Activated T-cell treated with anti-CD3 and anti-CD28 coated beads, Interleukin-2, amount 50 U/mL, for 72 hours (primary cell): ENCODE measurements at regions not wholly inside any gene's neighbourhood (a gene's known extent, or its start where the extent isn't known, plus 50 kb on each side); places are given as distances from the start of the nearest gene placed in this dataset.

Source experiments
- ATAC-seq, 2 donors: fragments of 150-1000 bp; cut with Tn5 transposase; replicated peaks in 1 of 2; 2 replicates each; pipeline ENCODE4 v1.10.0; 2021; ENCODE audit warnings: moderate library complexity in 2 of 2, mild to moderate bottlenecking in 1 of 2
- DNase-seq, 2 donors: peaks; one replicate each; pipeline ENCODE4 v3.0.0; 2021 to 2022; ENCODE audit warnings: mixed read lengths in 1 of 2
- H3K27ac Mint-ChIP-seq: one replicate; pipeline ENCODE4 v1.8.0; 2022; ENCODE audit warnings: mild to moderate bottlenecking, moderate library complexity, mixed read lengths
- H3K27me3 Mint-ChIP-seq: one replicate; pipeline ENCODE4 v1.8.0; 2022; ENCODE audit warnings: low read depth, mixed read lengths
- H3K36me3 Mint-ChIP-seq, 2 donors: one replicate each; pipeline ENCODE4 v1.8.0; 2022; ENCODE audit warnings: mixed read lengths in 2 of 2, mild to moderate bottlenecking in 1 of 2; ENCODE audit not compliant: insufficient read depth in 2 of 2
- H3K4me1 Mint-ChIP-seq: one replicate; pipeline ENCODE4 v1.8.0; 2022; ENCODE audit warnings: low read depth, mixed read lengths
- H3K4me3 Mint-ChIP-seq, 2 donors: one replicate each; pipeline ENCODE4 v1.8.0; 2022; ENCODE audit warnings: mild to moderate bottlenecking in 2 of 2, mixed read lengths in 2 of 2, moderate library complexity in 2 of 2
- H3K9me3 Mint-ChIP-seq, 2 donors: one replicate each; pipeline ENCODE4 v1.8.0; 2022; ENCODE audit warnings: mixed read lengths in 2 of 2

DNA sequence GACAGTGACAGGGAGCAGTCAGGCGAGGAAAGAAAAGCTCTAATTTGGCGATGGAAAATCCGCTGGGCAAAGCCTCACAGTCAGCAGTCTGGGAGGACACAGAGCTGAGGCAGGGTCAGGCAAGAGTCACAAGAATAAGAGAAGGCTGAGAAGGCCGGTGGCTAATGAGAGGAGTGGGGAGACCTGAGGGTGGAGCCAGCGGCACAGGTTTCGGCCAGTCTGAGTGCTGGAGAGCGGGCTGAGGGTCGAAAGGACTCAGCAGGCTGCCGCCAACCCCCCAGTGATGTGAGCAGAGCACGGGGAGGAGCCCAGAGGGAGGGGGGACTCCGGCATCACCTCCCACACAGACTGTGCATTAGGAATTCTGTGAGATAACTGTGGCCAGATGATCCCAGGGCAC, 500.6 kb upstream of the MYT1L start:
- ATAC-seq, result no peak
- Mint-ChIP-seq H3K27me3 (no peaks in the 10 kb centered on the region), H3K4me3 (no peak overlapping the region), H3K36me3 (no peaks in the 10 kb centered on the region), H3K9me3 (no peaks in the 10 kb centered on the region), H3K4me1 (no peaks in the 10 kb centered on the region), H3K27ac (no peak overlapping the region)
- no peak for DNase-seq

DNA sequence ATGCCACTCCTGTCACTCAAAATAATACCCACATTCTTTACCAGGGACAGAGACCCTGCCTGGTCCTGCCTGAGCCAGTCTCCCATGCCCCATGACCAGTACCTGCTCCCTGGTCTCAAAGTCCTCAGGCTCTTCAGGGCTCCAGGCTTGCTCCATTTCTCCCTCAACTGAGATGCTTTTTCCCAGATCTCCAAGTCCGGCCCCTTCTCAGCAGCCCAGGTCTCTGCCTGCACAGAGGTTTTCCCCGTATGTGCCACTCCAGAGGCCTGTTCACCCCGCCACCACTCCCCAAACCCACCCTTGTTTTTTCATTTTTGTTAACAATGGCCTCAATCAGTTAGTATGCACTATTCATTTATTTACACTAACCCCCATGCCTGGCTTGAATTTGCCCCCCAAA, 499.5 kb upstream of the MYT1L start:
- no peak overlapping the region for H3K27ac Mint-ChIP-seq
- DNase-seq, result no peak
- H3K4me3 Mint-ChIP-seq, result no peak overlapping the region
- H3K9me3 Mint-ChIP-seq, result no peaks in the 10 kb centered on the region
- H3K4me1 Mint-ChIP-seq, result no peaks in the 10 kb centered on the region
- no peaks in the 10 kb centered on the region for H3K27me3 Mint-ChIP-seq
- H3K36me3 Mint-ChIP-seq, result no peaks in the 10 kb centered on the region
- ATAC-seq, result no peak

DNA sequence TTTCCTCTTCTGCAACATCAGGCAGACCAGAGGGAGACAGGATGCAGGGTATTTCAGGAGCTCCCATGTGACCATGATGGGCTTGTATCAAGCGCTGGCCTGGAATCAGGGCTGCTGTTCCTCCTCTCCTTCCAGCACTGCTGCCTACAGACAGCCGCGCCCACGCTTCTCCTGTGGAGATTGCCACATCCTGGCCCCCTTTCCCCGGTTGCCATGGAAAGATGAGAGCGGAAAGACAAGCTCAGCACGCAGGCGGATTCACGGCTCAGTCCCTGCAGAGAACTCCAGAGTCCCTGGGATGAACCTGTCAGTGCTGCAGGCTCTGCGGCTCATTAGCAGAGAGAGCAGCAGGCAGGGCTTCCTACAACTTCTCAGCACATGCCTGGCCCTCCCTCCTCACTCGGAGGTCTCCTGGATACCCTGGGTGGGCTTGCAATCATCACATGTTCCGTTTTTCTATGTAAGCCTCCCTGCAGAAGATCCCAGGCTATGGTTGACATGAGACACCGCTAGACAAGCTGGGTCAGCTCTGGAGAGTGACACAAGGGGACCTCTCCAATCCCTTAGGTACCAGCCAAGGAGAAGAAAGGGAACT, 497.8 kb upstream of the MYT1L start:
- H3K4me1 Mint-ChIP-seq, result no peaks in the 10 kb centered on the region
- no peak for DNase-seq

DNA sequence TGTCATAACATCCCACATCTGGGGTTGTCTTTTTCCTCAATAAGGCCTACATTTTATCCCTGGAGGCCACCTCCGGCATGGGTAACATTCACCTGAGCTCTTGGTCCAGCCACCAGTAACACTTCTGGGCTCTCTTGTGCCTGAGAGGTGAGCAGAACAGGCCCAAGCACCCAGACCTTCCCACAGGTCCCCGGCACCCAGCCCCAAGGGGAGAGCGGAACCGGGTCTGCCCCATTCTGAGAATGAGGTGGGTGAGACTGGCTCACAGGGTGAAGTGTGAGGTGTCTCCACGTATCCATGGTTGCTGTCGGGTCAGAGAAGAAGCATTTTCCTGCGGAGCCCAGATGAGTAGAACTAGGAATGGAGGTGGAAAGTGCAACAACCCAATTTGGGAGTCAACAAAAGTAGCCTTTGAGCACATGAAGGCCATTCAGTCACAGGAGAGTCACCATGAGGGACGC, 496.7 kb upstream of the MYT1L start:
- H3K27me3 Mint-ChIP-seq, result peaks cover 4% of the 10 kb centered on the region
- H3K4me1 Mint-ChIP-seq, result no peaks in the 10 kb centered on the region
- peaks cover 3% of the 10 kb centered on the region in 2 donors for H3K9me3 Mint-ChIP-seq
- H3K36me3 Mint-ChIP-seq, result no peaks in the 10 kb centered on the region
- DNase-seq, result no peak
- ATAC-seq, result no peak
- no peak overlapping the region for H3K4me3 Mint-ChIP-seq
- no peak overlapping the region for H3K27ac Mint-ChIP-seq

More for the DNA sequence above, 497.8 kb upstream of the MYT1L start:
- Mint-ChIP-seq H3K9me3 (peaks cover 3% of the 10 kb centered on the region in 2 donors), H3K27me3 (peaks cover 4% of the 10 kb centered on the region), H3K27ac (no peak overlapping the region), H3K36me3 (no peaks in the 10 kb centered on the region), H3K4me3 (no peak overlapping the region)
- ATAC-seq, result no peak

DNA sequence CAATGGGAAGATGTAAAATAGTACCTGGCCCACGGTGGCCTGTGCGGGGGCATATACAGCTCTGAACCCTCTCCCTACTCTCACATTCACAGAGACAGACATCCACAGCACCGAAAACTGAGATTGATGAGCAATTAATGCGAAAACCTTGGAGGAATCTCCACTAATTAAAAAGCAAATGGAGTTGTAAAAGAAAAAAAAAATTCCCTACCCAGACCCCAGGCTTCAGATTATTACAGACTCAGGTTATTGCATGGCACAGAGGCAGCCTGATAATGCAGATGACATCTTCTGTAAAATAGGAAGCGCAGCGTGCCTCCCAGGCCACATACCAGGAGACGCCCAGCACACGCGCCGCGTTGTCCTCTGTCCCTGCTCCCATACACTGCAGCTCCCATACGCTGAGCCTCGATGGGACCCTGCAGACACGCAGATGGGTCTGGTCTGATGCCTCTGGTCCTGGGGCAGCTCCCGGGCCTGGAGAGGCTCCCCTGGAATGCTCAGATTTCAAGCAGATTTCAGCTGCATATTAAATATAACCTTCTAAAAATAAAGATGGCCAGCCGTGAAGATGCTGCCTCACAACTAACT, 496.1 kb upstream of the MYT1L start:
- Mint-ChIP-seq H3K4me1 (no peaks in the 10 kb centered on the region), H3K36me3 (no peaks in the 10 kb centered on the region), H3K4me3 (no peak overlapping the region), H3K27ac (no peak overlapping the region), H3K9me3 (peaks cover 3% of the 10 kb centered on the region in 2 donors), H3K27me3 (peaks cover 4% of the 10 kb centered on the region)
- ATAC-seq (no peak), DNase-seq (no peak)

DNA sequence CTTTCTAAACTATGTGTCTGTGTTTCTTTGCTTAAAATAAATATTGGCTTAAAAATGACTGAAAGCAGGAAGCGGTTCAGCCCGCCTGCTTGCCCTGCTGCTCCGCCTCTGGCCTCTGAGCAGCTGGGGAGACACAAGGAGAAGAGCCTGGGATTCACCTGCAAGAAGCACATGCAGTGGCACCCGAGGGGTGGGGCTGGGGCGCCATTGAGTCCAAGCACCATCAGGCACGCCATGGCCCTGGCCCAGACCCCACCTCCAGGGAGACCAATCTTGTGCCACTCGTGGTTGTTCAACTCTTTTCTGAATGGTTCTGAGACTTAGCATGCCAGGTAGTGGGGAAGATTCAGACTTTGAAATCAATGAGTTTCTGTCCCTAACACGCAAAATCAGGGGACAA, 495.5 kb upstream of the MYT1L start:
- peaks cover 3% of the 10 kb centered on the region in 2 donors for H3K9me3 Mint-ChIP-seq
- H3K27ac Mint-ChIP-seq, result no peak overlapping the region
- H3K36me3 Mint-ChIP-seq, result no peaks in the 10 kb centered on the region
- H3K27me3 Mint-ChIP-seq, result peaks cover 4% of the 10 kb centered on the region
- no peak overlapping the region for H3K4me3 Mint-ChIP-seq
- no peaks in the 10 kb centered on the region for H3K4me1 Mint-ChIP-seq
- DNase-seq (no peak), ATAC-seq (no peak)

DNA sequence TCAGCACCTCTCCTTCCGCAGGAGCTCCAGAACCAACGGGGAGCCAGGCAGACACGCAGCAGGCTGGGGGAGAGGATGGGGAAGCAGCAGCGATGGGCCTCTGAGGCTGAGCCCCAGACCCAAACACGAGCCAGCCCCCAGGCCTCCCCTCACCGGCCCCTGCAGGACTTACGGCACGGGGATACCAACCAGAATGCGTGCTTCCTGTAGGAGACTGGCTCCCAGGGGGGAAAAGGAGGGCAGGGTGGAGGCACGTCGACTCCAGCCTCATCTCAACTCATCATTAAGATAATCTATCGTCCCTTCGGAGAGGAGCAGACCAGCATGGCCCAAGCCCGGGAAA, 495.1 kb upstream of the MYT1L start:
- no peak overlapping the region for H3K4me3 Mint-ChIP-seq
- peaks cover 4% of the 10 kb centered on the region for H3K27me3 Mint-ChIP-seq

DNA sequence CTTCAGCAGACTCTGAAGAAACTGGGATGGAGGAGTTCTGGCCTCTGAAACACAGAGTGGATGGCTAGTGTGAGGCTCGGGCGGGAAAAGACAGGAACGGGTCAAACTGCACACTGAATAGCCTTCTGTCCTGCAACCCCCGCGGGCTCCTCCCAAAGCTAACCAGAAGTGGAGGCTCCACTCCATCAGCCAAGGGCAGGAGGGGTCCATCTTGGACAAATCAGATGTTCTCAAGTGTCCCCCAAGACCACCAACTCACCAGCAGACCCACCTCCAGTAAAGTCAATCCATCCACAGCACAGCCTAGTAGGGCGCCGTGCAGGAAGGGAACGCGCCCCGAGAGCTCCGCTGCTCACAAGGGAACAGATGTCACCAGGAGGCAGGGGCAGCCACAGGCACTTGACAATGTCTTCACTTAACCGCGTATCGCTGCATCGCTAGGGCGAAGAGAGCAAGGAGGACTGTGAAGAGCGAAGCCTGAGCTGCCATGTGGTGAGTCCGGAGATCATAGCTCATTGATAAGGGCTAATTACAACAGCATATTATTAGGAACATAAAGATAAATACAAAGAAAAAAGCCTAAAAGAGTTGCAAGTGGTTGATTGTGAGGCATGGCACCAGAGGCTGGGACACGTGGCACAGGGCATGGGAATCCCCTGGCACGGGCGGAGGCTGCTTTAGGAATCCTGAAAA, 494.6 kb upstream of the MYT1L start:
- Mint-ChIP-seq H3K27me3 (peaks cover 4% of the 10 kb centered on the region), H3K9me3 (peaks cover 5% of the 10 kb centered on the region in 2 donors), H3K36me3 (peaks cover 0 to 2% of the 10 kb centered on the region in 2 donors), H3K4me1 (no peaks in the 10 kb centered on the region), H3K27ac (no peak overlapping the region), H3K4me3 (no peak overlapping the region)
- DNase-seq (no peak), ATAC-seq (no peak)

More for the DNA sequence above, 495.1 kb upstream of the MYT1L start:
- H3K36me3 Mint-ChIP-seq, result peaks cover 0 to 2% of the 10 kb centered on the region in 2 donors
- peaks cover 5% of the 10 kb centered on the region in 2 donors for H3K9me3 Mint-ChIP-seq
- H3K4me1 Mint-ChIP-seq, result no peaks in the 10 kb centered on the region
- no peak for ATAC-seq
- no peak overlapping the region for H3K27ac Mint-ChIP-seq
- DNase-seq, result no peak

DNA sequence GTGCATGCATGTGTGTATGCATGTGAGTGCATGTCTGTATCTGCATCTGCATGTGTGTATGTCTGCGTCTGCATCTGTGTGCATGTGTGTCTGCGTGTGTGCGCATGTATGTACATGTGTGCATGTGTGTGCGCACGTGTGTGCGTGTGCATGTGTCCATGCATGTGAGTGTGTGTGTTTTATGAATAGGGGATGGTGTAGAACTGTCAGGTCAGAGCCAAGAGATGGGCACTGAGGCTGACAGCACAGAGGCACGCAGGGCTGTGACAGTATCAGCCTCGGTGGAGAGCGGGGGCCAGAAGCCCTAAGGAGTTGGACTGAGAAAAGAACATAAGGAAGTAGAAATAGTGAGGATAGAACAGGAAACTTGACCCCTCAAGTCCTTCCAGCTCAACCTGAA, 494.0 kb upstream of the MYT1L start:
- Mint-ChIP-seq H3K36me3 (peaks cover 0 to 2% of the 10 kb centered on the region in 2 donors), H3K4me3 (no peak overlapping the region), H3K27ac (no peak overlapping the region), H3K9me3 (peaks cover 5% of the 10 kb centered on the region in 2 donors), H3K27me3 (peaks cover 4% of the 10 kb centered on the region), H3K4me1 (no peaks in the 10 kb centered on the region)
- no peak for ATAC-seq
- no peak for DNase-seq

DNA sequence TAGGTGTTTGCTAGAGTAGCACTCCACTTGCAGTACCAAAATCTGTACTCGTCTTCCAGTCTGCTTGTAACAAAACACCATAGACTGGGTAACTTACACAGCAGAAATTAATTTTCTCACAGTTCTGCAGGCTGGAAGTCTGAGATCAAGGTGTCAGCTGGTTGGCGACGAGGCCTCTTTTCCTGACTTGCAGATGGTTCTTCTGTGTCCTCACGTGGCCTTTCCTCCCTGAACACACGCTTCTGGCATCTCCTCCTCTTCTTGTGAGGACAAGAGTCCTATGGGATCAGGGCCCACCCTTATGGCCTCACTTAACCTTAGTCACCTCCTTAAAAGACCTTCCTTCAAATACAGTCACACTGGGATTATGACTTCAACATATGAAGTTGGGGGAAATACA, 493.5 kb upstream of the MYT1L start:
- Mint-ChIP-seq H3K27ac (no peak overlapping the region), H3K4me3 (no peak overlapping the region), H3K4me1 (no peaks in the 10 kb centered on the region), H3K27me3 (peaks cover 5% of the 10 kb centered on the region), H3K9me3 (peaks cover 5% of the 10 kb centered on the region in 2 donors), H3K36me3 (peaks cover 0 to 2% of the 10 kb centered on the region in 2 donors)
- DNase-seq (no peak), ATAC-seq (no peak)

DNA sequence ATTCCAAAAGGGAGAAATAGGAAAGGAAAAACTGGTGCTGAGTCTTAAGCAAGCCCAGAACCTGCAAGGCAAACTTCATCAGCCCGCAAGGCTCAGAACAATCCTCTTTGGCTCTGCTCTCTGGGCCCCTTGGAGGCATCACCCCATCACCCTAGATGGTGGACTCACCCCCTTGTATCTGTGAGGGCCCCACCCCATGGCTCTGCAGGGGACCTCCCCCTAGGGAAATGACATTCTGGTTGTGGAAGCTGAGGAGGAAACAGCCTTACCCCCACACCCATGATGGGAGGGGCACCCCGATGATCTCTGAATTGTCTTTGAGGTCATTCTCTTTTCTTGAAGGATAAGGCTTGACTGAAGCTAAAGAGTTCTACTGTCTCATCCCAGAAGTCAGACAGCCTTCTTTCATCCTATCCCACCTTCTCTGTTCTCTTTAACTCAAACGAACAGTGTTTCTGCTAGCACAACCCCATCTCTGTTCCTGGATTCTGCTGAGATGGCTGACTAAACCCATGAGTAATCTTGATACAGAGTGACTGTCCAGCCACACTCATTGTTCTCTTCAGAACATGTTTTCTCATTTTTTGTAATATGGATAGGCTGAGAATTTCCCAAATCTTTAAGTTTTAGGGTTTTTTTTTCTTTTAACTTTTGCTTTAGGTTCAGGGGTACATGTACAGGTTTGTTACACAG, 492.1 kb upstream of the MYT1L start:
- H3K27me3 Mint-ChIP-seq, result peaks cover 10% of the 10 kb centered on the region
- peaks cover 5% of the 10 kb centered on the region in 2 donors for H3K9me3 Mint-ChIP-seq
- H3K27ac Mint-ChIP-seq, result no peak overlapping the region
- no peak for DNase-seq
- ATAC-seq, result peak in 1 of 2 donors; percentile 25
- H3K4me3 Mint-ChIP-seq, result no peak overlapping the region
- no peaks in the 10 kb centered on the region for H3K4me1 Mint-ChIP-seq
- peaks cover 0 to 2% of the 10 kb centered on the region in 2 donors for H3K36me3 Mint-ChIP-seq

DNA sequence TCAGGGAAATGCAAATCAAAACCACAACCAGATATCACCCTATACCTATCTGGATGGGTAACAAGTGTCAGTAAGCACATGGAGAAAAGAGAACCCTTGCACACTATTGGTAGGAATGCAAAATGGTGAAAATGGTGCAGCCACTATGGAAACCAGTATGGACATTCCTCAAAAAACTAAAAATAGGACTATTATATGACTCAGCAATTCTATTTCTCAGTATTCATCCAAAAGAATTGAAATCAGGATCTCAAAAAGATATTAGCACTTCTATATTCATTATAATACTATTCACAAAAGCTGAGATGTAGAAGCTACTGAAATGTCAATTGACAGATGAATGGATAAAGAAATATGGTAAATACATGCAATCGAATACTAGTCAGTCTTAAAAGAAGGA, 491.1 kb upstream of the MYT1L start:
- Mint-ChIP-seq H3K27ac (no peak overlapping the region), H3K36me3 (peaks cover 0 to 4% of the 10 kb centered on the region in 2 donors), H3K4me1 (no peaks in the 10 kb centered on the region), H3K4me3 (no peak overlapping the region), H3K9me3 (peaks cover 5% of the 10 kb centered on the region in 2 donors), H3K27me3 (peaks cover 15% of the 10 kb centered on the region)
- ATAC-seq (no peak), DNase-seq (no peak)

DNA sequence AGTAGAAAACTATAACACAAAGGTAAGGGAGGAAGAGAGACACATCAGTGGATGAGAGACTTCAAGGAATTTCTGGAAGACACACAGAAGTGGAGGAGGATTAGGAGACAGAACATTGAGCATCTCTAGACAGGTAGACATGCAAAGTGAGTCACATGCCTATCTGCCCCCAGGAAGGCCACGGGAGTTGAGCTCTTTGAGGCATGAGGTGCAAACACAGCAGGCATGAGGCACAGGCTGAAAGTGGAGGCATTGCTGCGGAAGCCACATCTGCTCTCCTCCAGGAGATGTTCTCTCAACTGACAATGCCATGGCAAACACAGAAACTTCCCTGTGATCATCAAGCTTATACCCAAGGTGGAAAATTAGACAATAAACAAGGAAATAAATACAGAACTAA, 481.6 kb upstream of the MYT1L start:
- Mint-ChIP-seq H3K4me3 (no peak overlapping the region), H3K9me3 (peaks cover 6 to 10% of the 10 kb centered on the region in 2 donors), H3K27ac (no peak overlapping the region), H3K36me3 (peaks cover 4 to 6% of the 10 kb centered on the region in 2 donors), H3K4me1 (no peaks in the 10 kb centered on the region), H3K27me3 (peaks cover 5% of the 10 kb centered on the region)
- ATAC-seq, result no peak
- DNase-seq, result no peak
